Central memory CD4-positive, alpha-beta T cell (primary cell): ENCODE measurements at regions not wholly inside any gene's neighbourhood (a gene's known extent, or its start where the extent isn't known, plus 50 kb on each side); places are given as distances from the start of the nearest gene placed in this dataset.
"Not testable (repeated sequence)": the region's sequence is repeated elsewhere in the genome, so short reads cannot be mapped to it uniquely, and the experiment has no call there.

Experiments used
- DNase-seq: peaks from one replicate; pipeline ENCODE4 v3.0.0; 2022

- DNase-seq, result no peak
Measured at GRCh38 chr11:92546603-92547002, 322.0 kb downstream of the FAT3 start.

- no peak for DNase-seq
Measured at GRCh38 chr11:92550411-92550810, 325.8 kb downstream of the FAT3 start.

- DNase-seq, result no peak
Measured at GRCh38 chr11:92550871-92551270, 326.3 kb downstream of the FAT3 start.

GRCh38 chr11:92552942-92553341 lies 328.3 kb downstream of the FAT3 start:
- no peak for DNase-seq

GRCh38 chr11:92554688-92555087 lies 330.1 kb downstream of the FAT3 start:
- DNase-seq, result no peak

GRCh38 chr11:92556431-92556830 lies 331.8 kb downstream of the FAT3 start:
- no peak for DNase-seq

- DNase-seq, result no peak
Measured at GRCh38 chr11:92557879-92558278, 333.3 kb downstream of the FAT3 start.

GRCh38 chr11:92558323-92558722 lies 333.7 kb downstream of the FAT3 start:
- DNase-seq, result no peak

GRCh38 chr11:92569726-92570125 lies 345.1 kb downstream of the FAT3 start:
- DNase-seq, result no peak

GRCh38 chr11:92572559-92572958 lies 347.9 kb downstream of the FAT3 start:
- DNase-seq, result no peak

- DNase-seq, result no peak
Measured at GRCh38 chr11:92576315-92576714, 351.7 kb downstream of the FAT3 start.

- no peak for DNase-seq
Measured at GRCh38 chr11:92580908-92581307, 356.3 kb downstream of the FAT3 start.

- DNase-seq, result no peak
Measured at GRCh38 chr11:92588393-92588792, 363.8 kb downstream of the FAT3 start.

- DNase-seq, result no peak
Measured at GRCh38 chr11:92589512-92589911, 364.9 kb downstream of the FAT3 start.

GRCh38 chr11:92591521-92591920 lies 366.9 kb downstream of the FAT3 start:
- no peak for DNase-seq

GRCh38 chr11:92594251-92594650 lies 369.6 kb downstream of the FAT3 start:
- DNase-seq, result no peak

- DNase-seq, result no peak
Measured at GRCh38 chr11:92595052-92595451, 370.4 kb downstream of the FAT3 start.

- no peak for DNase-seq
Measured at GRCh38 chr11:92596596-92597317, 372.1 kb downstream of the FAT3 start.

- no peak for DNase-seq
Measured at GRCh38 chr11:92601048-92601447, 368.4 kb upstream of the MTNR1B start.

GRCh38 chr11:92605667-92606066 lies 363.8 kb upstream of the MTNR1B start:
- DNase-seq, result no peak

- no peak for DNase-seq
Measured at GRCh38 chr11:92607969-92608722, 361.3 kb upstream of the MTNR1B start.

- no peak for DNase-seq
Measured at GRCh38 chr11:92611157-92611556, 358.3 kb upstream of the MTNR1B start.

GRCh38 chr11:92618020-92618419 lies 351.4 kb upstream of the MTNR1B start:
- DNase-seq, result not testable (repeated sequence)

GRCh38 chr11:92623055-92623454 lies 346.4 kb upstream of the MTNR1B start:
- no peak for DNase-seq
